AG09309 (cell line): ENCODE measurements at regions not wholly inside any gene's neighbourhood (a gene's known extent, or its start where the extent isn't known, plus 50 kb on each side); places are given as distances from the start of the nearest gene placed in this dataset.
A peak's percentile ranks its signal among the peaks of the same experiment; 100 is the strongest.

Source experiments
- DNase-seq: peaks from one replicate; pipeline ENCODE4 v3.0.0-alpha.2; 2010; ENCODE audit warnings: low read depth
- H3K4me3 ChIP-seq: 2 replicates; pipeline ENCODE4 v1.5.1; 2011; ENCODE audit warnings: mild to moderate bottlenecking, low read depth, low read length, moderate library complexity; ENCODE audit not compliant: control insufficient read depth
- CTCF ChIP-seq: IDR thresholded peaks from 2 replicates; pipeline ENCODE4 v1.5.1; 2011; ENCODE audit warnings: mild to moderate bottlenecking, low read depth, low read length, inconsistent platforms; ENCODE audit not compliant: insufficient read depth, control insufficient read depth; ENCODE audit errors: missing control alignments

GRCh38 chr15:58294681-58295254, 137.0 kb upstream of the LIPC start:
- no peak for DNase-seq

GRCh38 chr15:58295637-58296215, 136.1 kb upstream of the LIPC start:
- no peak for TF ChIP-seq CTCF
- no peak overlapping the region for H3K4me3 ChIP-seq
- no peak for DNase-seq

More at GRCh38 chr15:58294681-58295254, 137.0 kb upstream of the LIPC start:
- no peak for TF ChIP-seq CTCF
- no peak overlapping the region for H3K4me3 ChIP-seq

GRCh38 chr15:58296276-58296675, 135.5 kb upstream of the LIPC start:
- H3K4me3 ChIP-seq: no peak overlapping the region
- no peak for TF ChIP-seq CTCF
- DNase-seq: no peak

GRCh38 chr15:58297639-58298038, 134.2 kb upstream of the LIPC start:
- no peak for TF ChIP-seq CTCF
- DNase-seq: no peak
- H3K4me3 ChIP-seq: no peak overlapping the region

- no peak for TF ChIP-seq CTCF
- H3K4me3 ChIP-seq: no peak overlapping the region
- peak; percentile 73 for DNase-seq
Observed at GRCh38 chr15:58298879-58299850, 132.6 kb upstream of the LIPC start.

- no peak for TF ChIP-seq CTCF
- no peak overlapping the region for H3K4me3 ChIP-seq
- no peak for DNase-seq
Observed at GRCh38 chr15:58302832-58303231, 129.0 kb upstream of the LIPC start.
